ENCODE measurements at regions not wholly inside any gene's neighbourhood (a gene's known extent, or its start where the extent isn't known, plus 50 kb on each side); places are given as distances from the start of the nearest gene placed in this dataset.

DNA sequence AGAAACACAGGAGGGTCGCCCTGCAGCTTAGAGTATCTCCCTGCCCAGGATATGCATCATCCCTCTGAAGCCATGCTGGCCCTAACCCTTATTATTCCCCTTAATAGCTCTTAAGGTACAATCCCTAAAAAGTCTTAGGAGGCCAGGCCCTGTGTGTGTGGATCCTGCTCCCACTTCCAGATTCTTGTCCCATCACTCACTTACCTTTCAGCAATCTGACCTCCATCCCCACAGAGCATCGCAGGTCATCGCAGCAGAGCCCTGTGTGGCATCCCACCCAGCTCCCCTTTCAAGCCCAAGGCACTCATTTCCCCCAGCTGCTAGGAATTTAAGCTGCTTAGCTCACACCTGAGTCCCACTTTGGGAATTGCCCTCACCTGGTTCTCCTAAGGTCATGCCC lies 223.8 kb upstream of the SMLR1 start:
- no peaks in the 10 kb centered on the region for H3K9me3 ChIP-seq (ENCODE audit: insufficient read depth, low read length)
- no peaks in the 10 kb centered on the region for H3K4me1 ChIP-seq (ENCODE audit: low read length)
- H4K20me1 ChIP-seq (ENCODE audit: insufficient read depth, low read length), result no peaks in the 10 kb centered on the region
- TF ChIP-seq CTCF (IDR thresholded peaks at IDR 0.05; ENCODE audit: low read depth, low read length), result no peak
- TF ChIP-seq EZH2phosphoT487 (IDR thresholded peaks at IDR 0.05; ENCODE audit: low read depth), result no peak
- H3K79me2 ChIP-seq (ENCODE audit: low read length), result no peaks in the 10 kb centered on the region
- H3K4me3 ChIP-seq (ENCODE audit: low read length), result no peak overlapping the region
- H3K27ac ChIP-seq (ENCODE audit: low read length), result no peak overlapping the region
- H2AFZ ChIP-seq (ENCODE audit: low read depth, low read length), result no peak overlapping the region
- no peak overlapping the region for H3K9ac ChIP-seq (ENCODE audit: low read length)
- H3K4me2 ChIP-seq (ENCODE audit: low read length), result no peak overlapping the region
- no peaks in the 10 kb centered on the region for H3K36me3 ChIP-seq (replicated peaks; ENCODE audit: low read depth, low read length)
- H3K27me3 ChIP-seq (ENCODE audit: low read depth, low read length), result no peaks in the 10 kb centered on the region

GRCh38 chr6:130604841-130605399 lies 222.3 kb upstream of the SMLR1 start:
- TF ChIP-seq CTCF (IDR thresholded peaks at IDR 0.05; ENCODE audit: low read depth, low read length), result no peak
- TF ChIP-seq EZH2phosphoT487 (IDR thresholded peaks at IDR 0.05; ENCODE audit: low read depth), result no peak
- H3K79me2 ChIP-seq (ENCODE audit: low read length), result no peaks in the 10 kb centered on the region
- no peak overlapping the region for H3K27ac ChIP-seq (ENCODE audit: low read length)
- H3K4me2 ChIP-seq (ENCODE audit: low read length), result no peak overlapping the region
- no peaks in the 10 kb centered on the region for H4K20me1 ChIP-seq (ENCODE audit: insufficient read depth, low read length)
- H3K4me3 ChIP-seq (ENCODE audit: low read length), result no peak overlapping the region
- no peaks in the 10 kb centered on the region for H3K27me3 ChIP-seq (ENCODE audit: low read depth, low read length)
- no peaks in the 10 kb centered on the region for H3K4me1 ChIP-seq (ENCODE audit: low read length)
- no peak overlapping the region for H2AFZ ChIP-seq (ENCODE audit: low read depth, low read length)
- no peaks in the 10 kb centered on the region for H3K9me3 ChIP-seq (ENCODE audit: insufficient read depth, low read length)
- H3K36me3 ChIP-seq (replicated peaks; ENCODE audit: low read depth, low read length), result no peaks in the 10 kb centered on the region
- H3K9ac ChIP-seq (ENCODE audit: low read length), result no peak overlapping the region

- H3K4me3 ChIP-seq (ENCODE audit: low read length), result no peak overlapping the region
- H3K4me1 ChIP-seq (ENCODE audit: low read length), result no peaks in the 10 kb centered on the region
- H4K20me1 ChIP-seq (ENCODE audit: insufficient read depth, low read length), result no peaks in the 10 kb centered on the region
- no peak overlapping the region for H3K9ac ChIP-seq (ENCODE audit: low read length)
- no peaks in the 10 kb centered on the region for H3K79me2 ChIP-seq (ENCODE audit: low read length)
- no peak overlapping the region for H2AFZ ChIP-seq (ENCODE audit: low read depth, low read length)
- H3K36me3 ChIP-seq (replicated peaks; ENCODE audit: low read depth, low read length), result no peaks in the 10 kb centered on the region
- no peak overlapping the region for H3K4me2 ChIP-seq (ENCODE audit: low read length)
- no peak overlapping the region for H3K27ac ChIP-seq (ENCODE audit: low read length)
- H3K9me3 ChIP-seq (ENCODE audit: insufficient read depth, low read length), result no peaks in the 10 kb centered on the region
- TF ChIP-seq EZH2phosphoT487 (IDR thresholded peaks at IDR 0.05; ENCODE audit: low read depth) (no peak), CTCF (IDR thresholded peaks at IDR 0.05; ENCODE audit: low read depth, low read length) (no peak)
- no peaks in the 10 kb centered on the region for H3K27me3 ChIP-seq (ENCODE audit: low read depth, low read length)
These were observed 216.9 kb upstream of the SMLR1 start for GRCh38 chr6:130610303-130610702.

- TF ChIP-seq EZH2phosphoT487 (IDR thresholded peaks at IDR 0.05; ENCODE audit: low read depth) (no peak), CTCF (IDR thresholded peaks at IDR 0.05; ENCODE audit: low read depth, low read length) (no peak)
- H3K27ac ChIP-seq (ENCODE audit: low read length), result no peak overlapping the region
- H3K9ac ChIP-seq (ENCODE audit: low read length), result no peak overlapping the region
- H4K20me1 ChIP-seq (ENCODE audit: insufficient read depth, low read length), result no peaks in the 10 kb centered on the region
- no peaks in the 10 kb centered on the region for H3K36me3 ChIP-seq (replicated peaks; ENCODE audit: low read depth, low read length)
- no peak overlapping the region for H2AFZ ChIP-seq (ENCODE audit: low read depth, low read length)
- no peaks in the 10 kb centered on the region for H3K79me2 ChIP-seq (ENCODE audit: low read length)
- no peaks in the 10 kb centered on the region for H3K9me3 ChIP-seq (ENCODE audit: insufficient read depth, low read length)
- H3K4me3 ChIP-seq (ENCODE audit: low read length), result no peak overlapping the region
- no peaks in the 10 kb centered on the region for H3K4me1 ChIP-seq (ENCODE audit: low read length)
- H3K4me2 ChIP-seq (ENCODE audit: low read length), result no peak overlapping the region
- no peaks in the 10 kb centered on the region for H3K27me3 ChIP-seq (ENCODE audit: low read depth, low read length)
These were observed 215.8 kb upstream of the SMLR1 start for GRCh38 chr6:130611366-130611765.

Data from OCI-LY3 (cell line).